ENCODE measurements at regions not wholly inside any gene's neighbourhood (a gene's known extent, or its start where the extent isn't known, plus 50 kb on each side); places are given as distances from the start of the nearest gene placed in this dataset.

DNA sequence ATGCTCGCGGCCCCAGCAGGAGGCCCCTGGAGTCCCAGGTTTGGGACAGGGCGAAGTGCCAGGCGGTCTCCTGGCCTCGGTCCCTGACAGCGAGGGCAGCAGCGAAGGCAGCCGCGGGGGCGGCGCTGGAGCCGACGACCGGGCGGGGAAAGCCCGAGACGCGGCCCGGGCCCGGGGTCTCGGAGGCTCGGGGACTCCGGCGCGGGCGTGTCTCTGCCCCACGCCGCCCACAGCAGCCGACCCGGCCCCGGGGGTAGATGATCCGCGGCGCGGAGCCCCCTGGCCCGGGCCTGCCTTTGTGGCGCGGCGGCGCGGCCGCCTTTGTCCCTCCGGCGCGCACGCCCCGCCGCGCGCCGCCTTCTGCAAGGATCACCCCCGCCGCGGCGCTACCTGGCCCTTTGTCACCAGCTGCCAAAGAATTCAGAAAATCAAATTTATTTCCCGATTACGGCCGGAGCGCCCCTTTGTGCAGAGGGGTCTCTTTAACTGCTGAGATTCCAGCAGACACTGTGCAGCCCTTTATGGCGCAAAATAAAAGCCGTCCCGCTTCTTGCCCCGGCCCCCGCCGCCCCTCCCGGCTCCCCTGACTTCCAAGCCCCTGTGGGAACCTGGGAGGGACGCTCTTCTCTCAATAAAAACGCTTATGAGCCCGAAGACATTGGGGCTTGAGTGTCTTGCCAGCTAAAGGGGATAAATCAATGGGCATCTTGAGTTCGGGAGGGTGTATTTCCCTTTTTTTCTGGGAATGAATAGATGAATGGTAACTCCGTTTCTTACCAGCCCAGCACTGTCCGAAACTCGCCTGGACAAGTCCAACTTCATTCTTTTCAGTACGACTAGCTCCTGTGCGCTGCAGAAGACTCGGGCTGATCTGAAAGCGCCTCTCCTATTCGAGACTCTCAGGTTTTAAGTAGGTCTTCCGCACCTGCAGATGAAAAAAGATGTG, 68.4 kb downstream of the HES1 start:
- TF ChIP-seq, protein P1, sequence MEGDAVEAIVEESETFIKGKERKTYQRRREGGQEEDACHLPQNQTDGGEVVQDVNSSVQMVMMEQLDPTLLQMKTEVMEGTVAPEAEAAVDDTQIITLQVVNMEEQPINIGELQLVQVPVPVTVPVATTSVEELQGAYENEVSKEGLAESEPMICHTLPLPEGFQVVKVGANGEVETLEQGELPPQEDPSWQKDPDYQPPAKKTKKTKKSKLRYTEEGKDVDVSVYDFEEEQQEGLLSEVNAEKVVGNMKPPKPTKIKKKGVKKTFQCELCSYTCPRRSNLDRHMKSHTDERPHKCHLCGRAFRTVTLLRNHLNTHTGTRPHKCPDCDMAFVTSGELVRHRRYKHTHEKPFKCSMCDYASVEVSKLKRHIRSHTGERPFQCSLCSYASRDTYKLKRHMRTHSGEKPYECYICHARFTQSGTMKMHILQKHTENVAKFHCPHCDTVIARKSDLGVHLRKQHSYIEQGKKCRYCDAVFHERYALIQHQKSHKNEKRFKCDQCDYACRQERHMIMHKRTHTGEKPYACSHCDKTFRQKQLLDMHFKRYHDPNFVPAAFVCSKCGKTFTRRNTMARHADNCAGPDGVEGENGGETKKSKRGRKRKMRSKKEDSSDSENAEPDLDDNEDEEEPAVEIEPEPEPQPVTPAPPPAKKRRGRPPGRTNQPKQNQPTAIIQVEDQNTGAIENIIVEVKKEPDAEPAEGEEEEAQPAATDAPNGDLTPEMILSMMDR (IDR thresholded peaks at IDR 0.05) = no peak
- TF ChIP-seq POLR2A (IDR thresholded peaks at IDR 0.05) = no peak
